ENCODE measurements at regions not wholly inside any gene's neighbourhood (a gene's known extent, or its start where the extent isn't known, plus 50 kb on each side); places are given as distances from the start of the nearest gene placed in this dataset.

- no peak for TF ChIP-seq CTCF (optimal IDR thresholded peaks at IDR 0.05 in 1 of 3, IDR thresholded peaks at IDR 0.05 in 1 of 3, conservative IDR thresholded peaks at IDR 0.05 in 1 of 3; ENCODE audit: extremely low read depth in 1 of 3, insufficient read depth in 2 of 3, low read length in 3 of 3)
- no peak for TF ChIP-seq EZH2 (IDR thresholded peaks at IDR 0.05; ENCODE audit: low read length)
Measured at GRCh38 chr5:20166456-20166855, 178.5 kb upstream of the CDH18 start.
